HG03571 (cell line): ENCODE measurements at regions not wholly inside any gene's neighbourhood (a gene's known extent, or its start where the extent isn't known, plus 50 kb on each side); places are given as distances from the start of the nearest gene placed in this dataset.
"Not testable (repeated sequence)": the region's sequence is repeated elsewhere in the genome, so short reads cannot be mapped to it uniquely, and the experiment has no call there.

Experiments used
- ATAC-seq: cut with Tn5 transposase; IDR thresholded peaks from one replicate; pipeline ENCODE4 v1.9.1; 2021; ENCODE audit not compliant: unreplicated experiment

- not testable (repeated sequence) for ATAC-seq
These were observed 152.9 kb upstream of the HSFY1 start for GRCh38 chrY:18393633-18394032.

- not testable (repeated sequence) for ATAC-seq
These were observed 125.7 kb upstream of the HSFY1 start for GRCh38 chrY:18420846-18421245.

GRCh38 chrY:18421457-18421856, 125.1 kb upstream of the HSFY1 start:
- ATAC-seq, result peak; percentile 82

- ATAC-seq, result peak; percentile 50
These were observed 122.4 kb upstream of the HSFY1 start for GRCh38 chrY:18423970-18424608.

- not testable (repeated sequence) for ATAC-seq
These were observed 113.0 kb upstream of the HSFY1 start for GRCh38 chrY:18433540-18433939.

- ATAC-seq, result peak; percentile 76
These were observed 100.7 kb upstream of the HSFY1 start for GRCh38 chrY:18445853-18446252.

- not testable (repeated sequence) for ATAC-seq
These were observed 93.7 kb upstream of the HSFY1 start for GRCh38 chrY:18452815-18453214.

- ATAC-seq, result not testable (repeated sequence)
These were observed 87.4 kb upstream of the HSFY1 start for GRCh38 chrY:18459136-18459535.

- ATAC-seq, result not testable (repeated sequence)
These were observed 85.2 kb upstream of the HSFY1 start for GRCh38 chrY:18461211-18461911.

- ATAC-seq, result not testable (repeated sequence)
These were observed 81.7 kb upstream of the HSFY1 start for GRCh38 chrY:18464812-18465211.

- ATAC-seq, result not testable (repeated sequence)
These were observed 79.9 kb upstream of the HSFY1 start for GRCh38 chrY:18466661-18467060.

- ATAC-seq, result not testable (repeated sequence)
These were observed 63.2 kb upstream of the HSFY1 start for GRCh38 chrY:18483354-18483753.
